Transverse colon (tissue), 4 donors: ENCODE measurements at regions not wholly inside any gene's neighbourhood (a gene's known extent, or its start where the extent isn't known, plus 50 kb on each side); places are given as distances from the start of the nearest gene placed in this dataset.

Experiments
- DNase-seq: peaks from one replicate; pipeline ENCODE4 v3.0.0-alpha.2; 2019
- H3K27ac ChIP-seq, 4 donors: fragments of 200-600 bp; sonication (generic); 2 replicates each; pipeline ENCODE4 v1.5.1; 2016 to 2018; ENCODE audit warnings: inconsistent platforms in 4 of 4
- H3K27me3 ChIP-seq: fragments of 200-600 bp; sonication (generic); 2 replicates; pipeline ENCODE4 v1.5.1; 2017; ENCODE audit warnings: inconsistent platforms
- H3K36me3 ChIP-seq, 4 donors: fragments of 200-600 bp; sonication (generic); 2 replicates each; pipeline ENCODE4 v1.5.1; 2017 to 2019; ENCODE audit warnings: inconsistent platforms in 4 of 4
- H3K4me1 ChIP-seq, 4 donors: fragments of 200-600 bp; sonication (generic); 2 replicates each; pipeline ENCODE4 v1.5.1; 2017 to 2020; ENCODE audit warnings: inconsistent platforms in 4 of 4
- H3K4me3 ChIP-seq, 4 donors: fragments of 200-600 bp; sonication (generic); 1 replicate in 1 of 4; 2 replicates in 3 of 4; pipeline versions ENCODE4 v1.5.1 to v1.6.1; 2017 to 2019; ENCODE audit warnings: inconsistent platforms in 4 of 4
- H3K9me3 ChIP-seq, 2 donors: fragments of 200-600 bp; sonication (generic); 2 replicates each; pipeline ENCODE4 v1.5.1; 2017 to 2019; ENCODE audit warnings: inconsistent platforms in 2 of 2
- CTCF ChIP-seq, 5 experiments: fragments of 200-600 bp in 3 of 5; fragments of 450-650 bp in 2 of 5; sonication (generic) in 3 of 5; IDR thresholded peaks; 1 replicate in 2 of 5; 2 replicates in 3 of 5; pipeline ENCODE4 v1.5.1; 2016 to 2017; ENCODE audit warnings: antibody characterized with exemption in 5 of 5, inconsistent platforms in 3 of 5, mild to moderate bottlenecking in 2 of 5, moderate library complexity in 1 of 5
- POLR2AphosphoS5 ChIP-seq, 3 donors: sonication (generic); formaldehyde crosslinking; IDR thresholded peaks; one replicate each; pipeline ENCODE4 v1.6.1; 2016; ENCODE audit warnings: antibody characterized with exemption in 3 of 3
- WGBS, 2 donors: methylation state at CpG; one replicate each; pipeline ENCODE4 v1.1.5; 2018; ENCODE audit warnings: low coverage in 1 of 2; 5-methylcytosine and 5-hydroxymethylcytosine counted together
- in situ Hi-C, 4 donors: fragments of 200-750 bp; cut with MboI; loops; one replicate each; pipeline versions ENCODE4 v1.15.0 to v1.15.1; 2017; ENCODE audit warnings: low sequenced_read_pairs in 3 of 4, low pct_ligation_motif_present in 1 of 4, low pct_unique_long_range_greater_than_20kb in 1 of 4
- intact Hi-C: fragments of 100-400 bp; cut with DNase I; formaldehyde crosslinking; loops from one replicate; pipeline ENCODE4 v1.15.1; 2023; ENCODE audit warnings: low total_unique reads

DNA sequence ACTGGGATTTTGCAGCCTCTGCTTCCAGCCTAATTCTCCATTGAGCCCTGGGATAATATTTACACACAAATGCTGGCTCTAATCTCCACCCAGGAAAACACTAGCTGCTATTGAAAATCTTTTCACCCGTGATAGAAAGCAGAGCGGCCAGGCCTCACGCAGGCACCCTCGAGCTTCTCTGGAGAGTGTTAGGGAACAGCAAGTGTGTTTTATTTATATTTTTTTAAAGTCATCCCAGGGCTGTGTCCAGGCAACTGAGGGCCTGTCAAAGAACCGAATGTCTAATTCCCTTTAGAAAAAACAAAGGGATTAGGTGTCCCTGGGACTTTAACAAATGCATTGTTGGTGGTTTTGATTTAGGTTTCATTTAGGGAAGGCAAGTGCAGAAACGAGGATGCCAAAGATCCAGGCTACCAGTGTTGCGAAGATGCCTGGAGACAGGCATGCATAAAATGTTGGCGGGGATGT, 51.2 kb upstream of the SPRY4 start:
- H3K27ac ChIP-seq, result peak overlapping the region; percentile 28 to 58 (median 38)
- no peak for TF ChIP-seq CTCF (IDR thresholded peaks at IDR 0.05)
- TF ChIP-seq POLR2AphosphoS5 (IDR thresholded peaks at IDR 0.05), result peak; percentile 25 to 63 (median 44)
- no peak for DNase-seq
- H3K36me3 ChIP-seq, result no peaks in the 10 kb centered on the region
- H3K9me3 ChIP-seq, result no peaks in the 10 kb centered on the region
- H3K4me3 ChIP-seq, result no peak overlapping the region
- in situ Hi-C loops, result no loop called here
- no peaks in the 10 kb centered on the region for H3K27me3 ChIP-seq
- WGBS, 2 donors, result 69 to 81% methylated on average over 8 of the region's 8 CpGs
- peaks cover 0 to 8% (median 0%) of the 10 kb centered on the region in 4 donors for H3K4me1 ChIP-seq
- intact Hi-C loops, result no loop called here
